ENCODE measurements at regions not wholly inside any gene's neighbourhood (a gene's known extent, or its start where the extent isn't known, plus 50 kb on each side); places are given as distances from the start of the nearest gene placed in this dataset.

DNA sequence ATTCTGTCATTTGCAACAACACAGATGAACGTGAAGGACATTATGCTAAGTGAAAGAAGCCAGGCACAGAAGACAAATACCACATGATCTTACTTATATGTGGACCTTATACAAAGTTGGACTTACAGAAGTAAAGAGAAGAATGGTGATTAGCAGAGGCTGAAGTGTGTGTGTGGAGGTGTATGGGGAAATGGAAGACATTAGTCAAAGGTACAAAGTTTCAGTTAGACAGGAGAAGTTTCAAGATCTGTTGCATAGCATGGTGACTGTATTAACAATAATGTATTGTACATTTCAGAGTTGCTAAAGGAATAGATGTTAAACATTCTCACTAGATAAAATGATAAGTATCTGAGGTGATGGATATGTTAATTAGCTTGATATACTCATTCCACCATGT lies 124.4 kb upstream of the ADRA1D start:
- TF ChIP-seq, protein P1, sequence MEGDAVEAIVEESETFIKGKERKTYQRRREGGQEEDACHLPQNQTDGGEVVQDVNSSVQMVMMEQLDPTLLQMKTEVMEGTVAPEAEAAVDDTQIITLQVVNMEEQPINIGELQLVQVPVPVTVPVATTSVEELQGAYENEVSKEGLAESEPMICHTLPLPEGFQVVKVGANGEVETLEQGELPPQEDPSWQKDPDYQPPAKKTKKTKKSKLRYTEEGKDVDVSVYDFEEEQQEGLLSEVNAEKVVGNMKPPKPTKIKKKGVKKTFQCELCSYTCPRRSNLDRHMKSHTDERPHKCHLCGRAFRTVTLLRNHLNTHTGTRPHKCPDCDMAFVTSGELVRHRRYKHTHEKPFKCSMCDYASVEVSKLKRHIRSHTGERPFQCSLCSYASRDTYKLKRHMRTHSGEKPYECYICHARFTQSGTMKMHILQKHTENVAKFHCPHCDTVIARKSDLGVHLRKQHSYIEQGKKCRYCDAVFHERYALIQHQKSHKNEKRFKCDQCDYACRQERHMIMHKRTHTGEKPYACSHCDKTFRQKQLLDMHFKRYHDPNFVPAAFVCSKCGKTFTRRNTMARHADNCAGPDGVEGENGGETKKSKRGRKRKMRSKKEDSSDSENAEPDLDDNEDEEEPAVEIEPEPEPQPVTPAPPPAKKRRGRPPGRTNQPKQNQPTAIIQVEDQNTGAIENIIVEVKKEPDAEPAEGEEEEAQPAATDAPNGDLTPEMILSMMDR (conservative IDR thresholded peaks at IDR 0.05; ENCODE audit: low read length), result no peak
- TF ChIP-seq EZH2phosphoT487 (IDR thresholded peaks at IDR 0.05; ENCODE audit: borderline replicate concordance, low read depth, low read length), result no peak
